ENCODE measurements at regions not wholly inside any gene's neighbourhood (a gene's known extent, or its start where the extent isn't known, plus 50 kb on each side); places are given as distances from the start of the nearest gene placed in this dataset.
A peak's percentile ranks its signal among the peaks of the same experiment; 100 is the strongest.

DNA sequence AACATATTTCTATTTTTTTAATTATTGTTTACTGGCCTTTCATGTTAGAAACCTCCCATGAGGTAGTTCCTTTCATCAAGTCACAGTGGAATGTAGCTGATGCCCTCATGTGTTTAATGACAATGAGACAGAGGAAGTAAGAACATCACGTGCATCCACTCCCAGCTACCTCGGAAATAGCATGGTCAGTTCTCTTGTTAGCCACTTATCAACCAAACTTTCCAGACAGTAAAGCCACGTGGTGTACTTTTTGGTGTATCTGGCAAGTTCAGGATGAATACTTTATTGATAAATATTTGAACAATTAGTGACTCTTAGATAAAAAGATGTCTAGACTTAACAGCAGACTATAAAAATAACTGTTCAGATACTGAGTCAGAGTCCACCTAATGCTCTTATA lies 781.7 kb downstream of the MECOM start:
- TF ChIP-seq, protein P1, sequence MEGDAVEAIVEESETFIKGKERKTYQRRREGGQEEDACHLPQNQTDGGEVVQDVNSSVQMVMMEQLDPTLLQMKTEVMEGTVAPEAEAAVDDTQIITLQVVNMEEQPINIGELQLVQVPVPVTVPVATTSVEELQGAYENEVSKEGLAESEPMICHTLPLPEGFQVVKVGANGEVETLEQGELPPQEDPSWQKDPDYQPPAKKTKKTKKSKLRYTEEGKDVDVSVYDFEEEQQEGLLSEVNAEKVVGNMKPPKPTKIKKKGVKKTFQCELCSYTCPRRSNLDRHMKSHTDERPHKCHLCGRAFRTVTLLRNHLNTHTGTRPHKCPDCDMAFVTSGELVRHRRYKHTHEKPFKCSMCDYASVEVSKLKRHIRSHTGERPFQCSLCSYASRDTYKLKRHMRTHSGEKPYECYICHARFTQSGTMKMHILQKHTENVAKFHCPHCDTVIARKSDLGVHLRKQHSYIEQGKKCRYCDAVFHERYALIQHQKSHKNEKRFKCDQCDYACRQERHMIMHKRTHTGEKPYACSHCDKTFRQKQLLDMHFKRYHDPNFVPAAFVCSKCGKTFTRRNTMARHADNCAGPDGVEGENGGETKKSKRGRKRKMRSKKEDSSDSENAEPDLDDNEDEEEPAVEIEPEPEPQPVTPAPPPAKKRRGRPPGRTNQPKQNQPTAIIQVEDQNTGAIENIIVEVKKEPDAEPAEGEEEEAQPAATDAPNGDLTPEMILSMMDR (conservative IDR thresholded peaks at IDR 0.05): no peak
- H3K27ac ChIP-seq: no peak overlapping the region

DNA sequence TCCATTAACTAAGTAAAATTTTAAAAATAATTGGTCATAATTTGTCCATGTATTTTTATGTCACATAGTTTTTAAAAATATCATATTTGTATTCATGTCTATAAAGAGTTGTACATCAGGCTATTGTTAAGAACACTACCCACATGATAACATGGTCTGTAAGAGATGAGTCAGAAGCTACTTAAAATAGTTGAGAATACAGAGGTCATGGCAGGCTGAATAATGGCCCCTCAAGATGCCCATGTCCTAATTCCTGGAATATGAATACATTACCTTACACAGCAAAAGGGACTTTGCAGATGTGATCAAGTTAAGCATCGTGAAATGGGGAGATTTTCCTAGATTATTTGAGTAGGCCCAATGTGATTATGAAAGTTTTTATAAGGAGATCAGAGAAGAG lies 782.9 kb upstream of the GOLIM4 start:
- peak overlapping the region; percentile 82 for H3K27ac ChIP-seq
- TF ChIP-seq, protein P1 (conservative IDR thresholded peaks at IDR 0.05): no peak

DNA sequence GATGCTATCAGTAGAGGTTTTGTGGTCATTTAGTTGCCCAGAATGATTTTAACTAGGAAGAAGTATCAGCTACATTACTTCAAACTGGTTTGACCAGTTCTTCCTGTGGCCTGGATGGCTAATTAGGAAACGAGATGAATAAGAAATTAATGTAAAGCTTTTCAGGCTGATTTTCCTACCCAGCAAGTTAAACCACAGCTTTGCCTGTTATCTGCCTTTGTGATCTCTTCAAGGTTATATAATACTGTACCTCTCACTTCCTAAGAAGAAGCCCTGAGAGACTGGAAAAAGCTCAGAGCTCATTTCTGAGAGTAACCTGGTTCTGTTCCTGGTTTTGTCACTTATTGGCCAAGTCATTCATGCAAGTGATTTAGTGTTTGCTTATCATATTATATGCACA lies 782.2 kb upstream of the GOLIM4 start:
- H3K27ac ChIP-seq: peak overlapping the region; percentile 82
- TF ChIP-seq, protein P1 (conservative IDR thresholded peaks at IDR 0.05): no peak

DNA sequence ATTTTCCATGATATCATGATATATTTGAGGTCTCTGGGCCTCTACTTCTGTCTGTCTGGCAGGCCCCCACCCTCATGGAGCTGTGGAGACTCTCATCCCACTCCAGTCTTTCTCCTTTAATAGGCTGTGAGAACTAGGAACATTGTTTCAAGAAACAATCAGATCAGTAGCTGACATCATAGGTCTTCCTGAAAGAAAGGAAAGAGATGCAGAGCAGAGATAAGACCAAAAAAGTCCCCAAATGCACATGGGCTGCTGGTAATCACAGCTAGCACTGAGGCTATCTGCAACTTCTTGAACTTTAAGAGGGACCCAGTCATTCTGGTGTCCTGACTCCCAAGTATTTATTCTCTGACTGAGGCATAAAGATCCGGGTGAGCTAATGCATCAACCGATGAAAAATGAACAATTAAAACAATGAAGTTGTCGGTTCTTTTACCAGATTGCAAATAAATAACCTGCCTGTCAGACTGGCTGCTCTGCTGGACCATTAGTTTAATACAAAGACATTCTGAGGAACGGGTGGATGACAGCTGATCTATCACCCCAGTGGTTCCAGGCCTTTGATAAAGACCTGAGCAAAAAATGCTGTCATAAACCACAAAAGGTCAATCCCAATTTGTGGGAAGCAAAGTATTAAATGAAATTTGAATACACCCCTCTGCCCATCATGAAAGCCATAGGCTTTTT lies 780.8 kb upstream of the GOLIM4 start:
- H3K27ac ChIP-seq: peak overlapping the region; percentile 82; the same call in 1 of the 2 replicates

DNA sequence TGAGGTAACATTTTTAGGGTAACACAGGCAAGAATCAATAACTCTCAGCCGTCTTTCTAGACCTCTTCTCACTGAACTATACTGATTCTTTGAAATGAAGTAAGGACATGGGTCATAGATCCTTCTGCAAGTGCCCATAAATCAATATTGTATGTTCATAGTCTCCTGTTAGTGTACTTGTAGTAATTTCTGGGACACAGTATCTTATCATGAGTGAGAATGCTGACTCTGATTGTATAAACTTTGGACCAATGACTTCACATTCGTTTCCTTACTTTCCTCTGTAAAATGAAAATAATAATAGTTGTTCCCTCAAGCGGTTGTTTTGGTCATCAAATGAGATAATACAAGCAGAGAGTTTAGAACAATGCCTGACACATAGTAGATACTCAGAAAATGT lies 777.1 kb upstream of the GOLIM4 start:
- no peak overlapping the region for H3K27ac ChIP-seq
- TF ChIP-seq, protein P1 (conservative IDR thresholded peaks at IDR 0.05): no peak

More for the DNA sequence above, 780.8 kb upstream of the GOLIM4 start:
- TF ChIP-seq, protein P1 (conservative IDR thresholded peaks at IDR 0.05): no peak

DNA sequence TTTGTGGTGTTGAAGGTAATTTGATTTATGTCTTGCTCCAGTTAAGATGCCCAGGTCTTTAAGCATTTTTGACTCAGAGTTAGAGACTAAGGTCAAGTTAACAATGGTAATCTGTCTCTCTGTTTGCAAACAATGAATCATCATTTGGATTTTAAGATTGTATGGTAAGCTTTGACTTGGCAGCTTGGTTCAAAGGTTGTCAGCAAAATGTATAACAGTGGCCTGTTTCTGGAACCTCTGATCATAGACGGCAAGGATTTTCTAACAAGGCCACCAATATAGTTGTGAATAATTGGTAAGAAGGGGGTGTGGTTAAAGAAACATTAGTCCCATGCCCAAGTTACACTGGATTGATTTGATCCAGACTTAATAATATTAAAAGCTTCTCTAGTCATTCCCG lies 775.2 kb upstream of the GOLIM4 start:
- TF ChIP-seq, protein P1 (conservative IDR thresholded peaks at IDR 0.05): no peak
- no peak overlapping the region for H3K27ac ChIP-seq

DNA sequence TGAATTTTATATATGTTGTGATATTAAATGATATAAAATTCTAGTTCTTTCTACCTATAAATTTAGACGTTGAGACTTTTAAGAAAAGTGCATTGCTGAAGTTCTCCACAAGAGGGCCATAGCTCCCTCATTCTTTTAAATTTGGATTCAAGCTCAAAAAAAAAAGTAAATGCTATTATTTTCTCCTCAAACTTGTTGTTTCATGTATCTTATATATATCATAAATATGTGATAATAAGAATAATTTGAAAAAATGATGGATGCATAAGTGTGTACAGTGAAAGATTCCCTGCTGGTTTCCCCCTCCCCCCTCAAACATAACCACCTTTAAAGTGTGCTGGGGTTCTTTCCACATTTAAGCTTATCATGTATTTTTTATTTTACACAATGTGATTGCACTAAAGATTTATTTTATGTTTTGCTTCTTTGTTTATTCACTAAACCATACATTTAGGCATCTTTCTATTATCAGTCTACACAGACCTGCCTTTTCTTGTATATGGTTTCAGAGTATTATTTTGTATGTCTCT lies 769.4 kb upstream of the GOLIM4 start:
- TF ChIP-seq, protein P1 (conservative IDR thresholded peaks at IDR 0.05): peak; percentile 86
- H3K27ac ChIP-seq: no peak overlapping the region
